GM19043 (cell line): ENCODE measurements at regions not wholly inside any gene's neighbourhood (a gene's known extent, or its start where the extent isn't known, plus 50 kb on each side); places are given as distances from the start of the nearest gene placed in this dataset.
"Not testable (repeated sequence)": the region's sequence is repeated elsewhere in the genome, so short reads cannot be mapped to it uniquely, and the experiment has no call there.

Source experiments
- ATAC-seq: cut with Tn5 transposase; IDR thresholded peaks from one replicate; pipeline ENCODE4 v1.9.1; 2021; ENCODE audit warnings: low read depth; ENCODE audit not compliant: unreplicated experiment

DNA sequence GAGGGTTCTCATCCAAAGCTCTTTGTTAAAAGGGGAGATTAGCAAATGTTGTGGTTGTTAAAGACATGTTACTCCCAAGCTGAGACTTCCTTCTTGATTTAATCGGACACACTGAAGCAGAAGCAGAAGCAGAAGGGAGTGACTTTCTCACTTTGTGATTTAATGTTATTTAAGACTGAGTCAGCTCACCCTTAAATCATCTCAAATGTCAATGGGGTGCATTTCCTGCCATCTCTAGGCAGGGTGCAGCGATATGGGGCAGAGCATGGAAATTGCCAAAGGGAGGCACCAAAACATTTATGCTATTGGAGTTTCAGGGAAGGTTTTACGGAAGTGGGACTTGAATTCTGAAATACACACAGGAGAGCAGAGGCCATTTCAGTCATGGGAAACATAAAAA, 283.6 kb downstream of the ABCC12 start:
- no peak for ATAC-seq

GRCh38 chr16:47866423-47866822, 289.4 kb downstream of the ABCC12 start:
- ATAC-seq: no peak

DNA sequence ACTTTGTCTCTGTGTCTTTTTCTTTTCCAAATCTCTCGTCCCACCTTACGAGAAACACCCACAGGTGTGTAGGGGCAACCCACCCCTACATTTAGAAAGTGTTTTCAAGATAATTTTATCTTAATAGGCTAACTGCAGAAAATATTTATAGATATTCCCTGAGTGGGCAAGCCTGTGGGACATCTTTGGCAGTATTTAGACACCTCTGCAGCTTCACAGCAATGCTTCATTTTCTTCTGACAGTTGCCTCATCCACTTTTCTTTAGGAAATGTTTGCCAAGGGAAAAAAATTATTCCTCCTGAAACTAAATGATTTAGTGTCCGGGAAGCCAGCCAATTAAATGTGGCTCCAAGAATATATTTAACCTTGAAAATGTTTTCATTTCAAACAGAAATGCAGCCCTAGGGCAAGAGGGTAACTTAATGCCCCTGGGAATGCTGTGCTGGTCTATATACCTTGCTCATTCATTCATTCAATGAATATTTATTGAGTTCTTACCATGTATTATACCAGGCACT, 290.4 kb downstream of the ABCC12 start:
- ATAC-seq: no peak

GRCh38 chr16:47864262-47864661, 291.5 kb downstream of the ABCC12 start:
- ATAC-seq: not testable (repeated sequence)

DNA sequence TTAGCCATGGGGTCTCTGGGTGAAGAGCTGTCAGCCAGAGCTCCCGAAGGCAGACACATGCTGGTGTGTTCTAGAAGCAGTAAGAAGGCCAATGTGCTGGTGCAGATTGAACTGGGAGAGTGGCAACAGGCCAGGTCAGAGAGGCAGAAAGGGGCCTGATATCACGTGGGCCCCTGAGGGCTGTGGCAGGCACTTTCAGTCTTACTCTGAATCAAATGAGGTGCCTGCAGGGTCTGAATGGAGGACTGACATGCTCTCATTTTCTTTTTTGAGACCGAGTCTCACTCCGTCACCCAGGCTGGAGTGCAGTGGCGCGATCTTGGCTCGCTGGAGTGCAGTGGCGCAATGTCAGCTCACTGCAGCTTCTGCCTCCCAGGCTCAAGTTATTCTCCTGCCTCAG, 293.8 kb downstream of the ABCC12 start:
- ATAC-seq: no peak

DNA sequence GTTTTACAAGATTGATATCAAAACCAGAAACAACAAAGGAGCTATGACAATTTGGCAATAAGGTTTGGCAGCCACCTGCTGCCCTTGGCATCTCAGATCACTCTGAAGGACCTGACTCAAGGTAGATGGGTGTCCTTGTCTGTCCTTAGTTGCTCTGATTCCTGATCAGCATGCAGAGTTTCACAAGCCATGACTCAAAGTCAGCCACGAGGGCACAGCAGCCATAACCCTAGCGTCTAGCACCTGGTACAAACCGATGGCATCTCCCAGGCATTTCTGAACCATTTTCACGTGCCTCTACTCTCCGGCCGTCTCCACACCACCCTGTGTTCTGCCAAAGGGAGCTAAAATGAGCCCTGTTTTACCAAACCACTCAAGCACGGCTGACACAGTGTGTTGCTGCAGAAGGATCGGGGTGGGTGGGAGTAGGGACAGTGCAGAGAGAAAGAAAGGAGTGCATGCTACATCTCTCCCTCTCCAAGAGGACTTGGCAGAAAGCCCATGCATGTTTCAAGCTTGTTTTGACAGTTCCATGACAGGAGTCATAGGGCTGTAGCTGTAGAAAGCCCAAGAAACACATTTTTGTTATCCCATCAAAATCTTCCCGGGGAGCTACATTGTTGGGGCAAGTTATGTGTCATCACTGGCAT, 297.3 kb downstream of the ABCC12 start:
- ATAC-seq: no peak

DNA sequence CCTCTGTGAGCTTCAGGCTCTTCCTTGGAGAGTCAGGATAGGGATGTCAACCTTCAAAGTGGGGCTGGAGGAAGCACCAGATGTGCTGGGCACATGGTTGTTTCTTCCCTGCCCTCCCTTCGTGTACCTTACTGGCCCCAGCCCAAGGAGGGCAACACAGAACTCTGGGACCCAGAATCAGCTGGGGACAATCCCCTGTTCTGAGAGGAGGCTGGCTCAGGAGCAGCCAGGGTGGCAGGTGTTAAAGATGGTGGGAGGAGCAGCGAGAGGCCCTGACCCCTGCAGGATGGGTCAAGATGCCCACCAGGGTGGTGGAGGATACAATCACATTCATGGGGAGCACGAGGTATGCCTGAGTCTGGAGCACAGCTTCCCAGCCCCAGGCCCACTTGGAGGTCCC, 300.4 kb downstream of the ABCC12 start:
- ATAC-seq: no peak

DNA sequence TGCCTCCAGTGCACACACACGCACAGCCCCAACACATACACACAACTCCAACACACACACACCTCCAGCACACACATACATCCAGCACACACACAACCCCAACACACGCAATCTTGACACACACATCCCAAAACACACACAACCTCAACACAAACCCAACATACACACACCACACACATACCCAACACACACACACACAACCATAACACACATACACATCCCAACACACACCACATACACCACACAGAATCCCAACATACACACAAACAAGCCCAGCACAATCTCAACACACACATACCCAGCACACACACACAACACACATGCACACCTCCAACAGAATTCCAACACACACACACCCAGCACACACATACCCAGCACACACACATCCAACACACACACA, 301.1 kb downstream of the ABCC12 start:
- no peak for ATAC-seq

DNA sequence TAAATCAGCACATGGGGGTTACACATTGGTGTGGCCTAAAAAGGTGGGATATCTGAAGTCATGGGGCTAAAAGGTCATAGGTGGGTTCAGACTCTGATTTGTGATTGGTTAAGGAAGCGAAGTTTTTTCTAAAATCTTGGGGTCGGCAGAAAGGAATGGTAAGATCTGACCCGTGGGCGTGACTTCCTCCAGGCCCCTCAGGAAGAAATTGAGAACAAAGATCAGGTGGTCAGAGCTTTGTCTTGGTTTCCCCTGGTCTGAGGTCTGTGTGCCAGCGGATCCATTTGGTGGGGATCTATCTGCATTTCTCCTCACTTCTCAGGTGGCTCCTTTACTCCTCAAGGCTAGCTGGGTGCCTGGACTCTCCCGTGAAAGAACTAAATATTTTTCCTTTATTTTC, 302.8 kb downstream of the ABCC12 start:
- no peak for ATAC-seq

DNA sequence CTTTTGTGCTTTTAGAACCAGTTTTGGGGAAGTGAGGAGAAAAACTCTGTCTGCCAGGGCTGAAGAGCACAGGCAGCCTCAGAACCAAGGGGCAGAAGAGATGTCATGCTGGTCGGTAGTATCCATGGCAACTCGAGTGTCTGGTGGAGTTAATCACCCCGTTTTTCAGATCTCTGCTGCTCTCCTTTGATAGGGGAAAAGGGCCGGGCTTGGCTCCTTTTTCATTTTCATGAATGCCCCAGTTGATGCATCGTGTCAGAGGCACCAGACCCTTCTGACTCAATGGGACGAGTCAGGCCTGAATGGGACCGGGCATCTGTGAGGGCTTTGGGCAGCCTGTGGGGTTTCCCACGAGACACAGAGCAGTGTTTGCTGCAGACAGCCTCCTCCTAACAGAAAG, 304.6 kb downstream of the ABCC12 start:
- no peak for ATAC-seq

DNA sequence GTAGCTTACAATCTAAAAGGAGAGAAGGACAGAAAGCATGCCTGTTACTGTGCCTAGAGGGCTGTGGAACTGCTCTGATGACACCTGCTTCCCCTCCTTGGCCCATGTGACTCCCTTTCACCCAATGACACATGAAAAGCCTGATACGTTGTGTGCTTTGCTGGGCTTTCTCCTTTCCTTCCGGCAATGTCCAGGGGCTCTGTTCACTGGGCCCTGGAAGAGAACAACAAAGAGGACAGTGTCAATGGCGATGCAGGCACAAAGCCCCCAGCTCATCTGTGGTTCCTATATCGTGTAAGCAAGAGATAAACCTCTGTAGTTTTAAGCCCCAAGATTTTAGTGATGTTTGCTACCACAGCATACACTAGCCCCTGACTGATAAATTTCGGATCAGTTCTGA, 306.1 kb downstream of the ABCC12 start:
- ATAC-seq: no peak

DNA sequence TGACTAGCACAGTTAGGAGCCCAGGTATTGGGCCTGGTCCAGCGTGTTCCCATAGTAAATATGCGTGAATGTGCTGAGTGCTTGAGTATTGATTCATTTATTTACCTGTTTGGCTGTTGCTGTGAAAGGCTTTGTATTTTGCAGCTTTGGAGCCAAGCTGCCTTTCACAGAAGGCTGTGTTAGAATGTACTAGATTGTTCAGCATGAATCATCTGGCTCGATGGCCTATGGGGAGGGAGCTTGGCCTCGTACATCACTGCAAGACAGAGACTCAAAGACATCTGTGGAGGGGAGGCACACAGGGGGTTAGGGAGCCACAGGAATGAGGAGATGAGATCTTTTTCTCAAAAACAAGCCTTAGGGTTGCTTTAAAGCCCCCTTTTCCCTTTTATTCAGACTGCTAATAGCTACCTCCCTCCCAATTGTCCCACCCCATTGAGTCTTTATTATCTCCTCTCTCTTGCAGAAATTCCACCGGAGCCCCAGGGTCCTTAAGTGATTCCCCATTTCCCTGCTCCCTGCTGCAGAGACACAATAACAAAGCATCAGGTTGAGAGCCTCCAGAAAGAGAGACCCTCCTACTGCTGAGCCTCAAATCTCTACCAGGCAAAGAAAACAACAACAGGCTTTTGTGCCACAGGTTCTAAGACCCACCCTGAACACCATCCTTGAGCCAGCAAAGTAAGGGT, 307.2 kb downstream of the ABCC12 start:
- no peak for ATAC-seq

GRCh38 chr16:47847220-47847970, 308.4 kb downstream of the ABCC12 start:
- no peak for ATAC-seq

DNA sequence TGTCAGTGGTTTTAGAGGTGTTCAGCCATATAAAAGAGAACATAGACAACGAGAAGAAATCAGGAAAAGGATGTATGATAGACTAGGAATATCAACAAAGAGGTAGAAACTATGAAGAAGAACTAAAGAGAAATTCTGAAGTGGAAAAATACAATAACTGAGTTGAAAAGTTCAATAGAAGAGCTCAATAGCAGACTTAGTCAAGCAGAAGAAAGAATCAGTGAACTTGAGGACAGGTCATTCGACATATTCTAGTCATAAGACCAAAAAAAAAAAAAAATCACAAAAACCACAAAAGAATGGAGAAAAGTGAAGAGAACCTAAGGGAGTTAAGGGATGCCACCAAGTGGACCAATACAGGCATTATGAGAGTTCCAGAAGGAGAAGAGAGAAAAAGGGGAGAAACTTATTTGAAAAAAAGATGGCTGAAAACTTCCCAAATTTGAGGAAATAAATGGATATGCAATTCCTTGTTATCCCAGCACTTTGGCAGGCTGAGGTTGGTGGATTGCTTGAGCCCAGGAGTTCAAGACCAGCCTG, 321.2 kb downstream of the ABCC12 start:
- no peak for ATAC-seq

- no peak for ATAC-seq
These were observed 322.0 kb downstream of the ABCC12 start for GRCh38 chr16:47833771-47834170.

DNA sequence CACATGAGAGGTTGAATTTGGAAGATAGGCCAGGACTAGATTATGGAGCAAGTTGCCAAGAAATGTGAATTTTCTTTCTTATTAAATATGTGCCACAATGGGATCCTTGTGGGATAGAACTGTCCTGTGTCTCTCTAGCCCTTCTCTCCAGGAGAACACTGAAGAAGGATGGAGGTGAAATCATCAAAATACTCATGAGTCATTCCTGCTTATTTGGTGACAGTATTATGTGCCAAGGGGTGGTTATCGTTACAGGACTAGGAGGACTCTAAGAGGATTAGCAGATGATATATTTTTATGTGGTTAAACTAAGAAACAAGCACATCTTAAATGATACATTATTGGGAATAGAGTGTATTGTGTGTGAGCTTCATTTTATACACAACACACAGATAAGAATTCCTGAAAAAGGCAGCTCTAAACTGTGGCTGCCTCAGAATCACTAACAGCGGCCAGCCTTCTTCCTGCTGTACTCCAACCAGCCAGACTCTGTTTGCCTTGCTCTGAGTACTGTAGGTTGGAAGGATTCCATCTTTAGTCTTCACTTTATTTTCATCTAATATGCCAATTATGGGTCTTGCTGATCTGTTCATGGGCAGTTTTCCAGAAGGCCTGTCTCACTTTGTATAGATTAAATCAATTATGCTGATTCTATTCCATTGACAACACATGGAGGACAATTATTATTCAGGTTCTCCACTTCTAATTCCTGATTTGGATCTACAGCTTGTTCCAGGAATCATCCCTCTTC, 325.8 kb downstream of the ABCC12 start:
- ATAC-seq: no peak

DNA sequence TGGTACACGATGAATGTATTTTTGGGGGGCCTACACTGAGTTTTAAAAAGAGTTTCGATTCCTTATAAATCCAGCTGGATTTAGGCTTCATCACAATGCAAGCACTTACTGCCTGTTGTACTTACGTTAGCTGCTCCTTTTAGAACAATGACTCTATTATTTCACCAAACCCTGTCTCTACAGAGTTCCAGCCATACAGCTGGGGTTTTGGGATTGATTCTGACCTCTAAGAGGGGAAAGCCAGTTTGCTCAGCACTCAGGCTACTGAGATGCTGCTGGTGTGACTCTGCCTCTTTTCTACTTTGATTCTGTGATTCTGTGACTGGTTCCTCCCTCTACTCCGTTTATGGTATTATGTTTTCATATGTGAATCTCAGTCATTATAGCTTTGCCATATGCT, 329.7 kb downstream of the ABCC12 start:
- ATAC-seq: no peak

GRCh38 chr16:47817048-47817447, 338.7 kb downstream of the ABCC12 start:
- no peak for ATAC-seq

DNA sequence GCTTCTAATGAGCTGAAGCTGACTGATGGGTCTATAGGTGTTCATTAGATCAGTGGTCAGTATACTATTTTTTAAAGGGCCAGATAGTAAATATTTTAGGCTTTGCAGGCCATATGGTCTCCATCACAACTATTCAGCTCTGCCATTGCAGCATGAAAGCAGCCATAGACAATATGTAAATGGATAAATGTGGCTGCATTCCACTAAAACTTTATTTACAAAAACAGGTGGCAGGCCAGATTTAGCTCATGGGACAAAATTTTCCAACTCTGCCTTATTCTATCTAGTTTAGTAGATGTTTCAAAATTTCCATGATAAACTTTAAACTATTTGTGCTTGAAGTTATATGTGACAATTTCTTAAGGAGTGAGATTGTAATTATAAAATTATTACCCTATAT, 339.3 kb downstream of the ABCC12 start:
- ATAC-seq: no peak

DNA sequence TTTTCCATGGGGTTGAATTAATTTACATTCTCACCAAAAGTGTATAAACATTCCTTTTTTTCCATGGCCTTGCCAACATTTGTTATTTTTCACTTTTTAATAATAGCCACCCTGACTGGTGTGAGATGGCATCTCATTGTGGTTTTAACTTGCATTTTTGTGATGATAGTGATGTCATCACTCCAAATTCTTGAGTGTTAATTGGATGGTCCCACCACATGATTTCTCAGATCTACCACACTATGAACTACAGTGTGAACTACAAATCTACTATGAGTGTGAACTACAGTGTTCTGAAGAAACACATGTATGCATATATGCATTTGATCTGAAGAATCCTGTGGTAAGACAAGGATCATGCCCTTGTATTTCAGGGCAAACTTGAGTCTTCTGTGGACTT, 340.1 kb downstream of the ABCC12 start:
- no peak for ATAC-seq

DNA sequence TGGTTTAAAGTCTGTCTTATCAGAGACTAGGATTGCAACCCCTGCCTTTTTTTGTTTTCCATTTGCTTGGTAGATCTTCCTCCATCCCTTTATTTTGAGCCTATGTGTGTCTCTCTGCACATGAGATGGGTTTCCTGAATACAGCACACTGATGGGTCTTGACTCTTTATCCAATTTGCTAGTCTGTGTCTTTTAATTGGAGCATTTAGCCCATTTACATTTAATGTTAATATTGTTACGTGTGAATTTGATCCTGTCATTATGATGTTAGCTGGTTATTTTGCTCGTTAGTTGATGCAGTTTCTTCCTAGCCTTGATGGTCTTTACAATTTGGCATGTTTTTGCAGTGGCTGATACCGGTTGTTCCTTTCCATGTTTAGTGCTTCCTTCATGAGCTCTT, 344.0 kb downstream of the ABCC12 start:
- not testable (repeated sequence) for ATAC-seq
